GM19397 (cell line): ENCODE measurements at regions not wholly inside any gene's neighbourhood (a gene's known extent, or its start where the extent isn't known, plus 50 kb on each side); places are given as distances from the start of the nearest gene placed in this dataset.

Experiments
- ATAC-seq: cut with Tn5 transposase; IDR thresholded peaks from one replicate; pipeline ENCODE4 v1.9.1; 2021; ENCODE audit warnings: mild to moderate bottlenecking, moderate library complexity; ENCODE audit not compliant: unreplicated experiment

DNA sequence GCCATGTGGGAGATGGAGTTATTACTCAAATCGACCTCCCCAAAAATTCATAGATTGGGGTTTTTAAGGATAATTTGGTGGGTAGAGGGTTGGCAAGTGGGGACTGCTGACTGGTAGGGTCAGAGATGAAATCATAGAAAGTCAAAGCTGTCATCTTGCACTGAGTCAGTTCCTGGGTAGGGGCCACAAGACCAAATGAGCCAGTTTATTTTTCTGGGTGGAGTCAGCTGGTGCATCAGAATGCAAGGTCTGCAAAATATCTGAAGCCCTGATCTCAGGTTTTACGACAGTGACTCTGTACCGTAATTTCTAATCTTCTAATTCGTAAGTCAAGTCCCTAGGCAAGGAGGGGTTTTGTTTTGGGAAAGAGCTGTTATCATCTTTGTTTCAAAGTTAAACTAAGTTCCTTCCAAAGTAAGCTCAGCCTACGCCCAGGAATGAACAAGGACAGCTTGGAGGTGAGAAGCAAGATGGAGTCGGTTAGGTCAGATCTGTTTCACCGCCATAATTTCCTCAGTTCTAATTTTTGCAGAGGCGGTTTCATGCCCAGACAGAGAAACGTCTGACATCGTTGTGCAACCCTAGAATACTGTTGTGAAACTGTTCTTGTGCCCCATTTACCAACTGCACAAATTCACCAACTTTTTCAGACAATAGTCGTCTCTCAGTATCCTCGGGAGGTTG, 104.5 kb upstream of the SFSWAP start:
- ATAC-seq = no peak

DNA sequence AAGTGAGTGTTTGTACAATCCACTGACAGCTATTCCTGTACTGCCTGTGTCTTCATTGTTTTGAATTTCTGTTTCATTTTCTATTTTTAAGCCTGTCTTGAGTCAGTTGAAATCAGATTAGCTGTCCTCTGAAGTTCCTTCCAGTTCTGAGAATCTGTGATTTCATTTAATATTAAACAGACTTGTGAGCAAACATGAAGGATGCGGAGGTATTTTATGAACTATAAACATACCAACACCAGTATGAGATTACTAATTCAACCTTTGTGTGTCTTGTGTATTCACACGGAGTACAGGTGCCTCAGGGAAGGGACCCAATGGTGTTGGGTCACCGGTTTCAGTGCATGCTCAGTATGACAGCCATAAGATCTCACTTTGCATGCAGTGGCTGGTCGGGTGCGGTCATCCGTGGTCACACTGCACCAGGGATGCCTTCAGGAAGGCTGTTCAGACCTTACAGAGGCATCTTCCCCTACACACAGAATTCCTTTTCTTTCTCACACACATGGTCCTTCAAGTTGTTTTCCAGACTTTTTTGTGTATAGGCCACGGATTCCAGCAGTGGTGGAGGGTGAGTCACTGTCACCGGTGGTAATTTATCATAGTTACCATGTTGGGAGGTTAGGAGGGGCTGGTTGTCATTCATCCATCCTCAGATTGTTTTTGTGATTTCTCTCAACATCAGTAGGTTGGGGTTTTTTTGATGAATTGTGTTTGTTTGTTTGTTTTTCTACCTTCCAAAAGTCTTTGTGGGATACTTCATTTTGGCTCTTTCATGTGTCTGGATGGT, 103.0 kb upstream of the SFSWAP start:
- ATAC-seq = peak; percentile 73

DNA sequence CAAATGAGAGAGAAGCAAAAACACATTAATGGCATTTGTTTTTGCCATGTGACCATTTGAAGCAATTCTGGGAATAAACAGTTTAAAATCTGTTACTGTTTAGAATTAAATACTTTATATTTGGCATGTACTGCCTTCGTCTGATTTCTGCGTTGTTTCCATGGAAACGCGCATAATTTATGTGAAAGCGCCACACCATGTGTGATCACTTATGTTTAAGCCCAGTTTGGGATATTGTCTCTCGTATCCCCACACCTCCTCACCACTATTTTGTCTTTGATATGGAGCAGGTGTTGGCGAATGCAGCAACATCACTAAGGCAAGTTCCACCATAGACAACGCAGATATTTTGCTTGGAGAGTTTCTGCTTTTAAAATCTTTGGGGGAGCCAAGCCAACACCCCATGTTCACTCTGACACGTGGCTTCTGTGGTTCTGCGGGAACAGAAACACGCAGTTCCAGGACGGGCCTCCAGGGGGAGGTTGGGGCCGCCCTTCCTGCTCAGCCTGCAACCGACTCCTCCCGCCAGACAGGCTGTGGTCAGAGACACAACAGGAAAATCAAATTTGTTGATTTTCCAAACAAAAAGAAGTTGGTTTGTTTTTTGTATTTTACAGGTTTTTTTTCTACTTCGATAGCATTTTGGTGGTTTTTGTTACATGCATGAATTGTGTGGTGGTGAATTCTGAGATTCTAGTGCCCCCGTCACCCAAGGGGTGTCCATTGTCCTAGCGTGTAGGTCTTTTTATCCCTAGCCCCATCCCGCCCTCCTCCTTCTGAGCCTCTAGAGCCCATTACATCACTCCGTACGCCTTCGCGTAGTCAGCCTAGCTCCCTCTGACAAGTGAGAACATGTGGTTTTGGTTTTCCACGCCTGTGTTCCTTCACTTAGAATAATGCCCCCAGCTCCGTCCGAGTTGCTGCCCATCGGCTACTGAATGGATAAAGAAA, 101.9 kb upstream of the SFSWAP start:
- ATAC-seq = no peak

DNA sequence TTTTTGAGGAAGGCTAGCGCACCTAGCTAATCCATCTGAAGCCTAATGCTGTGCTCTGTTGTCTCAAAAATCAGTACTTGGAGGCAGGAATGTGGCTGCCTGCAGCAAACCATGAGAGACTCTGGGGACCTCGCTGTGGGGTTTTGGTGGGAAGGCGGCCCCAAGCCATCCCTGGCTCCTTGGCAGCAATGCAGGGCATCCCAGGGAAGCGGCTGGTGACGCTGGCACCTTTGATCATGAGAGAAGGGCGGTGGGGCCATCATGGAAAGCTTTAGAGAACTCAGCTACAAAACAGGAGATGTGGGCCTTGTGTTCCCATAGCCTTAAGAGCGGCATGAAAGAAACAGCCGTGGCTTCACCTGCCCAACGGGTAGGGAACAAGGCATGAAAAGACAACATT, 101.1 kb upstream of the SFSWAP start:
- ATAC-seq = no peak

DNA sequence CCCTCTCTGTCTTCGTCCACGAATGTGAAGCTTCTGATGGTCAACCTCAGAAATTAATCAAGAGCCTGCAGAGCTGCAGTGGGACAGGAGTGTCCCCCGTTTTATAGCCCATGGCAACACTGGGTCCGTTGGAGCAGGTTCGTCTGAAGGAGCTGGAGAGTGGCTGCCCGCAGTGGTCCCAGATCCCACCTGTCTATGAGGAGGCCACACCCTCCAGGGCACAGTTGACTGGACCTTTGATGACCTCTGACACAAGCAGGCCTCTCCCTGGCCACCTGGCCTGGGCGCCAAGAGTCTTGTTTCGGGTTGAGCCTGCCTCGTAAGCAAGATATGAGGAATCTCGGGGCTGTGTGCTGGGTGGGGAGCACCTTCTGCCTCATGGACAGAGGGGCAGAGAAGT, 100.7 kb upstream of the SFSWAP start:
- ATAC-seq = no peak

DNA sequence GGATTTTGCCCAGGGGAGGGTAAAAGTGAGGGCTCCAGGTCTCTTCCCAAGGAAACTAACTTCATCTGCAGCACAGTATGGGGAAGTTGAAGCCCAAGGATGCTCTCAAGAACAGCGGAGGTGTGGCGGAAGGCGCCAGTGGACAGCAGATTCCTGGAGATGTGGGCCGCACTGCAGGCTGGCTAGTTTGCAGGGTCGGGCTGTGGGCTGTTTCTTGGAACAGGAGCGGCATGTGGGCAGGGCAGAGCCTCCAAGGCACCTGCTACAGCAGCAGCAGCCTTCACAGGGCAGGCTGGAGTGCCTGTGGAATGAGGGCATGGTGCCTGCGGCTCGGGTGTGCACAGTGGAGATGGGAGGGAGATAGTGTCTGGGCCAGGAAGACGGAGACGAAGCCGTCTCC, 100.0 kb upstream of the SFSWAP start:
- ATAC-seq = no peak

DNA sequence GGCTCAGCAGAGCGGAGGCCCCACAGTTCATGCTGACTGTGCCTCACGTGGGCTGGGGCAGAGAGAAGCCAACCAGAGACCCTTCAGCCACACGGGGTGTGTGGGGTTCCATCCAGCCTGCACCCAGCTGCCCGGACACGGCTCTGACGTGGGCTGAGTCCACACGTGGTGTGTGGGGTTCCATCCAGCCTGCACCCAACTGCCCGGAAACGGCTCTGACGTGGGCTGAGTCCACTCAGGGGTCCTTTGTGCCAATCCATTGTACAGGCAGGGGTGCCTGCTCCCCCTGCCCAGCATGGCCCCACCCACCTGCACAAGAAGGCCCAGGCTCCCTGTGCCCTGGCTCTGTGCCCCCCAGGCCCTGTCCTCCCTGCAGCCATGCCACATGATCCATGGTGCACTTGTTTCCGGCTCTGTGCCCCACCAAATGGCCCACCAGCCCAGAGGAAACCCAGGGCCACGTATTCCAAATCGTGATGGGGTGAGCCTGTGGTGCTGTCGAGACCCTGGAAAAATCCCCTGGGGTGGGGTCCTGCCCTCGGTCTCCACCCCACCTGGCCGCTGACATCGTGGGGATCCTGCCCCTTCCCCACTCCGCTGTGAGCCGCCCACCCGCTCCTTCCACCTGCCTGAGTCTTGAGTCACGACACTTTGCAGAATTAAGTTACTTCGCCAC, 99.3 kb upstream of the SFSWAP start:
- no peak for ATAC-seq

DNA sequence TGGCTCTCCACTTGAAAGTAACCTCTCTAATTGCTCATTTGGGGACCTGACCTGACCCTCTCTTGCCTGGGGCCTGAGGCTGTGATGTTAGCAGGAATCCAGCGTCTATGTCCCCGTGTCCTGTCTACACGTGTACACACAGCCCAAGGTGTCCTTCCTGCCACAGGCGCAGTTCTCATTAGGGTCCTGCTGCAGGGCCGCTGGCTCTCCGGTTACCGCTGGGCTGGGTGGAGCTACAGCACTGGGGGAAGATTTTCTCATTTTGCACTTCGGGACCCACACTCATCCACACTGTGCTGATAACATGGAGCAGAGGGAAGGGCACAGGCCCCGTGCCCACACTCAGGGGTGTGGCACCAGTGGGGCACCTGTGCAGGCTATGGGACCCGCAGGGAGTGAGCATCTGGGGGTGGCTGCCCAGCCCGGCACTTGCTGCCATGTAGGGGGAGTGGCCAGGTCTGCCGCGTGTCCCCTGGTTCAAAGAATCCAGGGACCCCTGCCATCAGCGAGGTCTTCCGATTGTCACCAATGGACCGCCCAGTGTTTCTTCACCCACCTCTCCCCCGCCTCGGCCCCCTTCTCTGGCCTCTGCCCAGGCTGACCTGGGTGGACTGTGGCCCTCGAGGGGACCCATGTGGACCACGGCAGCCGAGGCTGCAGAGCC, 98.7 kb upstream of the SFSWAP start:
- ATAC-seq = no peak

DNA sequence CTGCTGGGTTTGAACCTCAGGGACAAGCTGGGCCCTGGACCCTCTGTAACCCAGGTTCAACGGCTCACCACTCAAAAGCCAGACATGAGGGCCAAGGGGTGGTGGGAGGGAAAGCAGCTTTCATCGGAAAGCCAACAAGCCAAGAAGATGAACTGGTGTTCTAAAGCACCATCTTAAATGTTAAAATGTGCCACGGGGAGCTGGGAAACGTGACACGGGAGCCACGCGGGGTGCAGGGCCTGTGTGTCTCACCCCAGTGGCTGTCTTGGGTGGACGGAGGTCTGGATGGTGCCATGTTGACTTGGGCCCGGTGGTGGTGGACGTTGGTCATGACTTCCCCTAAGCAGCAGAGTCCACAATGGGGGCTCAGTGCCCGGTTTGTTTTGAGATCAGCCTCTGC, 97.7 kb upstream of the SFSWAP start:
- no peak for ATAC-seq

DNA sequence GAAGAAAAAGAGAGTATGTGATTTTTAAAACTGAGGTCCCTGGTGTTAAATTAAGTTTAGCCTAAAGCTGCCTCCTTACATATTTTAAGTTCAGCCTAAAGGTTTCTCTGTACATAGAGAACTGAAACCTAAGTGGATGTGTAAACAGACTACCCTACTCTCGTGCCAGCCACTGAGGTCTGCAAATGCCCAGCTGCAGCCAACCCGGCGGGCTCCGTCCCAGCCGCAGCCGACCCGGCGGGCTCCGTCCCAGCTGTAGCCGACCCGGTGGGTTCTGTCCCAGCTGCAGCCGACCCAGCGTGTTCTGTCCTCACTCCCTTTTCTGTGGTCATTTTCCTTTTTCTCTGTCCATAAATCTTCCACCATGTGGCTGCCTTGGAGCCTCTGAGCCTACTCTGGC, 97.2 kb upstream of the SFSWAP start:
- no peak for ATAC-seq

DNA sequence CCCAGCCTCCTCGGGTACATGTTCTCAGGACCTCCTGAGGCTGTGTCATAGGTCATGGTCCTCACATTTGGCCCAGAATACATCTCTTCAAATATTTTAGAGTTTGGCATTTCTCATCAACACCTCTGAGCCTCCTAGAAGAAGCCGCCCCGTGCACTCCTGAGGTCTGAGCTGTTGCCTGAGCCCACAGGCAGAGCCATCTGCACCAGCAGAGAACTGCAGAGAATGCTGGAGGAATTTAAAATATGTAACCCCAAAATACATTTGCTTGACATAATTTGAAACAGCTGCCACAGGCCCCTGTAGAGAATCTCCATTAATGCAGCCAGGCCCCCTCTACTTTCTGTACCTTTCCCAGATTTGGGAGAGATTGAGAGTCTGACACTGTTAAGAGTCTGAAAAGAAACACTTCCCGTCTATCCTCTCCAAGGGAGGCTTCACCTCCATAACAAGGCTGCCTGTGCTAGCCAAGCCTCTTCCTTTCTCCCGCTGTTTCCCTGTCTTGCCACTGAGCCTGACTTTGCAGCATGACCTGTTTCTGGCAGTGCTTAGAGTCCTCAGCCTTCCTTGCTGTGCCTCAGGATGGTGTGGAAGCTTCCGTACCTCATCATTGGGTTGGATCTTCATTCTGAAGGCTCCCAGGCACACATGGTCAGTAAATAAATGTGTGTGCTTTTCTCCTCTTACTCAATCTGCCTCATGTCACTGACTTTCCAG, 95.4 kb upstream of the SFSWAP start:
- ATAC-seq = no peak

DNA sequence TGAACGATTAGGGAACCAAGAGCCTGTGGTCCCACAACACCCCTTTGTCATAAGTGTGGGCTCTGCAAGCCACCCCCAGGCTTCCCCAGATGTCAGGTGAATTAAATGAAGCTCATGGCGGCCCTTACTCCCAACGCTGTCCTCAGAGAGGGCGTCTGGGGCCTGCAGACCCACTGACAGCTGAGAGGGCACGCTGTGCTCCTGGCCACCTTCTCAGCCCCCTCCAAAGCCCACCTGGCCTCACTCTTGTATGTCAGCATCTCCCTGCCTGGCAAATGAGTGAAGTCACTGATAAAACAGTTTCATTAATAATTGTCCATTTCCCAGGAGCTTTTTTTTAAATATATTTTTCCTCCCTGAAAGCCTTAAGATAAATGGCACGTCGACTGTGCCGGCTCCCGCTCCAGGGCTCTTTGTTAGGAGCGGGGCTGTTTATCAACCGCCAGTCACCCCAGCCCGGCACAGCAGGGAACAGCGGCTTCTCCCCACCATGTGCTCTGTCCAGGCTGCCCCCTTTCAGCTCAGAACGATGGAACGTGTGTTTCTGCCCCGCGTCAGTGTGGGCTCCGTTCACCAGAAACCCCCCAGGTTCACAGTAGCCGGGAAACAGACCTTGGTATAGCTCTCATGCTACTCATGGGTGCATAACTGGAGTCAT, 94.7 kb upstream of the SFSWAP start:
- ATAC-seq = no peak

DNA sequence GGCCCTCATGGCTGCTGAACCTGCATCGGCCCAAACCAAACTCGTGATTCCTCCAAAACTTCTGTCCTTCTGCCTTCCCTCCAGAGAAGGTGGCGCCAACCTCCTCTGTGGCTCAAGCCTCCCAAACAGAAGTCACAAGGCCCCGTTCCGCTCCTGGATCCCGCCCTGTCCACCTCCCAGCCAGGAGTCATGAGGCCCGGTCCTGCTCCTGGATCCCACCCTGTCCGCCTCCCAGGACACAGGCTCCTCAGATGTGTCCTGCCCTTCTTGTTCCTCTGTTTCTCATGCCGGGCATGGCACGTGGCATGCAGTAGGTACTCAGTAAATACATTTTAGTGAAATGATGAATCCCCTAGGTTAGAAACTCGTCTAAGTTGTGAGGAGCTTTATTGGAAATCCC, 94.2 kb upstream of the SFSWAP start:
- ATAC-seq = no peak

DNA sequence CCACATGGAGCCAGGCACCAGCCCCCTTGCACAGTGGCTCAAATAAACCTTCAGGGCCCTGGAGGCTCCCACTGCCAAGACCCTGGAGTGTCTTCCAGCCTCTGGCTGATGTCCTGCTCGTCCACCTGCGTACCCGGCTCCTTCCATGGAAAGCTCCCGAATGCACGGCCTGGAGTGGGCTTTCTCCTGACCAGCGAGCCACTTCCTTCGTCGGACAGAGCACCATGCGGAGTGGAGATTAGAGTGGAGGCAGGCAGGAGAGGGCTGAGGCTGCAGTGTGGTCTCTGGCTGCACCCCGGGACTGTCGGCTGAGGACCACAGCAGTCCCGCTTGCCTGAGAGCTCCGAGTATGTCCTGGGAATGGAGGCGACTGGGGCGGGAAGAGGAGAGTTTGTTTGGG, 93.7 kb upstream of the SFSWAP start:
- ATAC-seq = no peak

DNA sequence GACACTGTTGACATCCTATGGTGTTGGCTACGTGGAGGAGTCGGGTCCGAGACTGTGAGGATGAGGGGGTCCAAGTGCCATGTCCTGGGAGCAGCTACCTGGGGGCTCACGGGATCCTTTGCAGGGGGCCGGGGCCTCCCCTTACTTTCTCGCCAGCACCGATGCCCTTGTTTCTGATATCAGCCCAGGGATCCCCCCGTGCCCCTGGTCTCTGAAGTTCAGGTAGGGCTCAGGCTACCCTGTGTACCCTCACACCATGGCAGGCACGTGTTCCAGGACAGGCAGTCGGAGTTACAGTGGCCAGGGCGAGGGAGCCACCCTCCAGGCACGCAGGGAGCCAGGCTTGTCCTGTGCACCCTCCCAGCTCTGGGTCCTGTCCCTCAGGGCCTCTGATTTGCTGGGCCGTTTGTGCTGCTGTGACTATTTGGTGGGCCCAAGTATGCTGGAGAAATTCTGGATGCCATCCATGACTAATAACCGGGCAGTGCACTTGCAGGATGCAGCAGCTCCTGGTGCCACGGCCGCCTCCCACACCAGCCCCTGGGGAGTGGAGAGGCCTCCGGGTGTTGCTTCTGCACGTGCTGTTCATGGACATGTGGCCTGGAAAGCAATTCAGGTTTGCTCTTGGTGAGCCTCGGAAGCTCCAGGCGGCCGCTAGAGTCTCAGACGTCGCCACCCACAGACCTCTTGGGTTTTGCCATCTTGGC, 93.1 kb upstream of the SFSWAP start:
- no peak for ATAC-seq

DNA sequence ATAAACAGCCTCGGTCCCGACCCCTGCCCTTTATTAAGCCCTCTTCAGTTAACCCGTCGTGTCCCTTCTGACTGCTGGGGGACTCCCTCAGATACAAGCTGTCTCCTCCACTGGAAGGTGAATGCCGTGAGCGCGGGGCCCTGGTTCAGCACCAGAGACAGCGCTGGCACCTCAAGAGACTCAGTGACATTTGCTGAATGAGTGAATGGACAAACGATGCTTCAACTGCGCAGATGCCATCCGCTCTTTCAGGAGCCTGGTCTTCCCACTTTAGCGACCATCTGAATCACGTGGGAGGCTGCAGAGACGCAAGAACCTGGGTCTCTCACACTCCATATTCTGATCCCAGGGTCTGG, 92.6 kb upstream of the SFSWAP start:
- ATAC-seq = no peak

DNA sequence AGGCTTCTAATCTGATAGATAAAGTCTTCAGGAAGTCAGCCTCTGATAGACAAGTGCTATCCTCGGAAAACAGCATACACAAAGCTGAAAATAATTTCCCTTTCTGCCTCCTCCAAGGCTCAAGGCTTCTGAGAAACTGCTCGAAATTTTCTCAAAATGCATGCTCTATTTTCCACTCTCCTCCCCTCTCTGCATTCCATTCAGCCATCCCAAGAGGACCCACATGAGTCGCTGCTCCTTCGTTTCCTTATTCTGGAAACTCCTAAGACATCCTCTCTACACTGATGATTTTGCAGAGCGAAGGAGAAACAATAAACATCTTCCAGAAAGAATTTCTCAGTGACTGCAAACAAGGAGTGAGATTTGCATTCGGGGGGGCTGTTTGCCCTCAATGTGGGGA, 92.2 kb upstream of the SFSWAP start:
- no peak for ATAC-seq

DNA sequence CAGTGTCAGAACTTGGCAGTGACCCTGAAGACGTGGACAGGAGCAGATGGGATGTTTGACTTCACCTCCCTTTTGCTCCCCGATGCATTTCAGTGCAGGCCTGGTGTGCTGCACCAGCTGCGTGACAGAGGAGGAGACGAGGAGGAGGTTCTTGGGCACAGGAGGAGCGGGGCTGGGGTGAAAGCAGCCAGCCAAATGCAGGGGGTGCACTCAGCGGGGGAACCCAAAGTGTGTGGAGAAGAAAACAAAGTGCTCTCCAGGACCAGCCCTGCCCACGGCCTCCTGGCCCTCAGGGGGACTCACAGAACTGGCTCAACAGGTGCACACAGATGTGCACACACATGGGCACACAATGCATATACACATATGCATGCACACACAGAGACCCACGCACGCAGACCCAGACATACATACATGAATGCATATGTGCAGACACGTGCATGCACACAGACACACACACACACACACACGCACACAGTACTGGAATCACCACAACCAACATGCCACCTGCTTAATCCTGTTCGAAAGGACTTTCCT, 91.7 kb upstream of the SFSWAP start:
- ATAC-seq = no peak
